ENCODE measurements at regions not wholly inside any gene's neighbourhood (a gene's known extent, or its start where the extent isn't known, plus 50 kb on each side); places are given as distances from the start of the nearest gene placed in this dataset.
A peak's percentile ranks its signal among the peaks of the same experiment; 100 is the strongest.

DNA sequence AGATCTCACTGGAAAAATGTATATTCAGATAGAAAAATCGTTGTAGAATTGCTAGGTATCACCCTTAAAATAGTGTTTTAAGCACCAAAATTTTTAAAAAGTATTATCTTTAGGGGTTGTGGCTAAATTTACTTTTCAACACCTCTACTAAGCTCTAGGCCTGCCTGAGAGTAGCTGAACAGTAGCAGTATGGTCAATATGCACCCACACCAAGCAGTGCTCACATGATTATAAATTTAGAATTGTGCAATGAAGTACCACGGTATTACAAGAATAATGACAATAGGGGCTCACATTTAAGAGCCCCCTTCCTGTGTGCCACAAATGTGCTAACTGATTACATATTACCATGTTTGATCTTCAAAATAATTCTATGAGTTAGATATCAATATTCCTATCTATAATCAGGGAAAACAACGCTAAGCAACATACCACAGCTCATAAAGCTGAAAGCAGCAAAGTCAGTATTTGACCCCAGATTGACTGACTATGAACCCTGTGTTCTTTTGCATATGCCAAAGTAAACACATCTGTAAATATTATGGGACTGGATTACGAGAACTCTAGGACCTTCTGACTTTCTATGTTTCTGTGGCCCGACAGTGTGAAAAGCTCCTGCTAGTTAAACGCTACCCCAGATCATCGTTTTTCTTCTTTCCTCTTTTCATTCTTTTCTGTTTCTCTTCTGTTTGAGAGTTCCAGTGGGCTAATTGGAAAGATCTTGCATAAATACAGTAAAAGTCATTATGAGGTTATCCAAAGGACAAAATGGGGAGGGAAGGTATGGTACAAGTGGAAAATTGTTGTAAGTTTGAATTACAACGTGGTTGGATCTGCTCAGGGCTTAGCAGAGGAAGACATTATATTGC, 201.1 kb upstream of the C1orf87 start:
- peak; percentile 33 to 55 (median 52) for ATAC-seq
- no peaks in the 10 kb centered on the region for H3K27me3 ChIP-seq
- no peaks in the 10 kb centered on the region for H3K4me1 ChIP-seq
- no peak for DNase-seq
- no peaks in the 10 kb centered on the region for H3K36me3 ChIP-seq
- no peak overlapping the region for H3K4me3 ChIP-seq
- intact Hi-C loops (cut with DNase I), result no loop called here
- TF ChIP-seq POLR2A (IDR thresholded peaks at IDR 0.05), result no peak
- TF ChIP-seq, protein P1, sequence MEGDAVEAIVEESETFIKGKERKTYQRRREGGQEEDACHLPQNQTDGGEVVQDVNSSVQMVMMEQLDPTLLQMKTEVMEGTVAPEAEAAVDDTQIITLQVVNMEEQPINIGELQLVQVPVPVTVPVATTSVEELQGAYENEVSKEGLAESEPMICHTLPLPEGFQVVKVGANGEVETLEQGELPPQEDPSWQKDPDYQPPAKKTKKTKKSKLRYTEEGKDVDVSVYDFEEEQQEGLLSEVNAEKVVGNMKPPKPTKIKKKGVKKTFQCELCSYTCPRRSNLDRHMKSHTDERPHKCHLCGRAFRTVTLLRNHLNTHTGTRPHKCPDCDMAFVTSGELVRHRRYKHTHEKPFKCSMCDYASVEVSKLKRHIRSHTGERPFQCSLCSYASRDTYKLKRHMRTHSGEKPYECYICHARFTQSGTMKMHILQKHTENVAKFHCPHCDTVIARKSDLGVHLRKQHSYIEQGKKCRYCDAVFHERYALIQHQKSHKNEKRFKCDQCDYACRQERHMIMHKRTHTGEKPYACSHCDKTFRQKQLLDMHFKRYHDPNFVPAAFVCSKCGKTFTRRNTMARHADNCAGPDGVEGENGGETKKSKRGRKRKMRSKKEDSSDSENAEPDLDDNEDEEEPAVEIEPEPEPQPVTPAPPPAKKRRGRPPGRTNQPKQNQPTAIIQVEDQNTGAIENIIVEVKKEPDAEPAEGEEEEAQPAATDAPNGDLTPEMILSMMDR (IDR thresholded peaks at IDR 0.05), result no peak
- 61 to 73% (median 66%) methylated on average over 8 of the region's 8 CpGs for WGBS, 4 donors
- H3K9me3 ChIP-seq, result no peaks in the 10 kb centered on the region
- no peak overlapping the region for H3K27ac ChIP-seq

DNA sequence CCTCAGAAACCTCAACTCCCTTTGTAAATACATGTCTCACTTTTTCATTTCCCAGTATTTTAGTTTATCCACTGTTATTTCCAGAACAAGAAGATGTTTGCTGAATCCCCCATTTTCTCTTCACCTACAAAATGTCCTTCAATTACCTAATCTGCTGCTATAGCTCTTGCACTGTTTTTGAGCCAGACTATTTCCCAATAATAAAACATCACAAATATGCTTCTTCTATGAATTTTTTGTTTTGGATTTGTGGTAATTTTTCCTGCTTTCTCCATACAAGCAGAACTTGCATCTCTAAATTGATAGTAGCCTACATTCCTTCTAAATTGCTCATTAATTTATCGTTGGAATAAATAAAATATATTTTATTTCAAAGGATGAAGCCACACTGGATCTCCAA, 199.6 kb upstream of the C1orf87 start:
- Histone ChIP-seq H3K4me1 (no peaks in the 10 kb centered on the region), H3K4me3 (no peak overlapping the region), H3K36me3 (no peaks in the 10 kb centered on the region), H3K9me3 (peaks cover 0 to 3% (median 0%) of the 10 kb centered on the region in 12 donors), H3K27me3 (no peaks in the 10 kb centered on the region), H3K27ac (no peak overlapping the region)
- ATAC-seq (no peak), DNase-seq (no peak)
- intact Hi-C loops (cut with DNase I), result no loop called here
- WGBS, 4 donors, result 77 to 90% (median 86%) methylated on average over 1 of the region's 1 CpG
- TF ChIP-seq, protein P1 (IDR thresholded peaks at IDR 0.05), result no peak
- TF ChIP-seq POLR2A (IDR thresholded peaks at IDR 0.05), result no peak

DNA sequence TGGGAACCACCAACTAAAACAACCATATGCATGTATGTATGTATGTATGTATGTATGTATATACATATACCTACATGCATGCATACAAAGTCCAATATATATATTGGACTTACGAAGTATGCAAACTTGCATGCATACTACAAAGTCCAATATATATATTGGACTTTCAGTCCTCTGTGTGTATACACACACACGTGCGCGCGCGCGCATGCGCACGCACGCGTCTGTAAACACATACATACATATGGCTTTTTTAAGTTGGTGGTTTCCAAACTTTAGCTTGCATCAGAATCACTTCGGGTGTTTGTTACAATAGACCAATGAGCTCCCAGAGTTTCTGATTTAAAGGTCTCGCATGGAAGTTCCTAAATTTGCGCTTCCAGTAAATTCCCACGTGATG, 197.5 kb upstream of the C1orf87 start:
- intact Hi-C loops (cut with DNase I), result no loop called here
- no peaks in the 10 kb centered on the region for H3K27me3 ChIP-seq
- 96 to 98% (median 97%) methylated on average over 15 of the region's 15 CpGs for WGBS, 4 donors
- no peaks in the 10 kb centered on the region for H3K4me1 ChIP-seq
- no peak for DNase-seq
- H3K4me3 ChIP-seq, result no peak overlapping the region
- no peaks in the 10 kb centered on the region for H3K36me3 ChIP-seq
- H3K9me3 ChIP-seq, result peaks cover 0 to 5% (median 0%) of the 10 kb centered on the region in 12 donors
- no peak for ATAC-seq
- H3K27ac ChIP-seq, result no peak overlapping the region
- no peak for TF ChIP-seq POLR2A (IDR thresholded peaks at IDR 0.05)

- H3K27me3 ChIP-seq, result no peaks in the 10 kb centered on the region
- peaks cover 0 to 5% (median 0%) of the 10 kb centered on the region in 12 donors for H3K9me3 ChIP-seq
- H3K4me1 ChIP-seq, result no peaks in the 10 kb centered on the region
- TF ChIP-seq, protein P1 (IDR thresholded peaks at IDR 0.05), result no peak
- TF ChIP-seq POLR2A (IDR thresholded peaks at IDR 0.05), result no peak
- H3K27ac ChIP-seq, result no peak overlapping the region
- no peak for DNase-seq
- ATAC-seq, result no peak
- no peaks in the 10 kb centered on the region for H3K36me3 ChIP-seq
- H3K4me3 ChIP-seq, result no peak overlapping the region
- 80 to 87% (median 85%) methylated on average over 2 of the region's 2 CpGs for WGBS, 4 donors
- intact Hi-C loops (cut with DNase I), result no loop called here
These were observed 194.9 kb upstream of the C1orf87 start for GRCh38 chr1:60268451-60268850.
